IPS-18a (cell line): ENCODE measurements at regions not wholly inside any gene's neighbourhood (a gene's known extent, or its start where the extent isn't known, plus 50 kb on each side); places are given as distances from the start of the nearest gene placed in this dataset.

Source experiments
- H3K27ac ChIP-seq: one replicate; pipeline ENCODE4 v1.5.1; 2013; ENCODE audit warnings: low read length
- H3K27me3 ChIP-seq: one replicate; pipeline ENCODE4 v1.6.1; 2013; ENCODE audit warnings: mild to moderate bottlenecking, low read length; ENCODE audit not compliant: control insufficient read depth, insufficient read depth
- H3K36me3 ChIP-seq: one replicate; pipeline ENCODE4 v1.6.1; 2013; ENCODE audit warnings: low read depth, low read length; ENCODE audit not compliant: control insufficient read depth
- H3K4me1 ChIP-seq: one replicate; pipeline ENCODE4 v1.6.1; 2013; ENCODE audit warnings: low read depth, low read length; ENCODE audit not compliant: control insufficient read depth
- H3K4me3 ChIP-seq: one replicate; pipeline ENCODE4 v1.5.1; 2013; ENCODE audit warnings: low read length
- H3K9ac ChIP-seq: one replicate; pipeline ENCODE4 v1.6.1; 2013; ENCODE audit warnings: mild to moderate bottlenecking, low read length, moderate library complexity
- H3K9me3 ChIP-seq: one replicate; pipeline ENCODE4 v1.6.1; 2013; ENCODE audit warnings: low read depth, low read length; ENCODE audit not compliant: control insufficient read depth

- no peak overlapping the region for H3K9ac ChIP-seq
Measured at GRCh38 chr4:126611900-126612299, 1020.9 kb upstream of the INTU start.

GRCh38 chr4:126614356-126614855, 1018.4 kb upstream of the INTU start:
- Histone ChIP-seq H3K27me3 (no peaks in the 10 kb centered on the region), H3K27ac (no peak overlapping the region), H3K4me1 (no peaks in the 10 kb centered on the region), H3K36me3 (no peaks in the 10 kb centered on the region), H3K4me3 (no peak overlapping the region), H3K9ac (no peak overlapping the region), H3K9me3 (no peaks in the 10 kb centered on the region)

More at GRCh38 chr4:126611900-126612299, 1020.9 kb upstream of the INTU start:
- Histone ChIP-seq H3K4me3 (no peak overlapping the region), H3K27ac (no peak overlapping the region), H3K27me3 (no peaks in the 10 kb centered on the region), H3K9me3 (no peaks in the 10 kb centered on the region), H3K36me3 (no peaks in the 10 kb centered on the region), H3K4me1 (no peaks in the 10 kb centered on the region)

- H3K9me3 ChIP-seq = no peaks in the 10 kb centered on the region
- H3K27ac ChIP-seq = no peak overlapping the region
- H3K4me3 ChIP-seq = no peak overlapping the region
- H3K9ac ChIP-seq = no peak overlapping the region
- H3K4me1 ChIP-seq = no peaks in the 10 kb centered on the region
- no peaks in the 10 kb centered on the region for H3K27me3 ChIP-seq
- no peaks in the 10 kb centered on the region for H3K36me3 ChIP-seq
Measured at GRCh38 chr4:126616795-126617194, 1016.0 kb upstream of the INTU start.

- no peaks in the 10 kb centered on the region for H3K27me3 ChIP-seq
- no peaks in the 10 kb centered on the region for H3K4me1 ChIP-seq
- no peak overlapping the region for H3K9ac ChIP-seq
- no peak overlapping the region for H3K27ac ChIP-seq
- no peaks in the 10 kb centered on the region for H3K36me3 ChIP-seq
- H3K4me3 ChIP-seq = no peak overlapping the region
- no peaks in the 10 kb centered on the region for H3K9me3 ChIP-seq
Measured at GRCh38 chr4:126627255-126627654, 1005.5 kb upstream of the INTU start.

GRCh38 chr4:126628933-126629332, 1003.8 kb upstream of the INTU start:
- Histone ChIP-seq H3K27me3 (no peaks in the 10 kb centered on the region), H3K4me3 (no peak overlapping the region), H3K4me1 (no peaks in the 10 kb centered on the region), H3K36me3 (no peaks in the 10 kb centered on the region), H3K9ac (no peak overlapping the region), H3K27ac (no peak overlapping the region), H3K9me3 (no peaks in the 10 kb centered on the region)

- H3K4me3 ChIP-seq = no peak overlapping the region
Measured at GRCh38 chr4:126630230-126630629, 1002.5 kb upstream of the INTU start.

GRCh38 chr4:126633306-126633705, 999.5 kb upstream of the INTU start:
- Histone ChIP-seq H3K27me3 (no peaks in the 10 kb centered on the region), H3K9me3 (no peaks in the 10 kb centered on the region), H3K9ac (no peak overlapping the region), H3K36me3 (no peaks in the 10 kb centered on the region), H3K4me3 (no peak overlapping the region), H3K27ac (no peak overlapping the region), H3K4me1 (no peaks in the 10 kb centered on the region)

More at GRCh38 chr4:126630230-126630629, 1002.5 kb upstream of the INTU start:
- no peaks in the 10 kb centered on the region for H3K36me3 ChIP-seq
- H3K27ac ChIP-seq = no peak overlapping the region
- no peaks in the 10 kb centered on the region for H3K27me3 ChIP-seq
- no peaks in the 10 kb centered on the region for H3K4me1 ChIP-seq
- H3K9me3 ChIP-seq = no peaks in the 10 kb centered on the region
- H3K9ac ChIP-seq = no peak overlapping the region

GRCh38 chr4:126637706-126638105, 995.1 kb upstream of the INTU start:
- no peaks in the 10 kb centered on the region for H3K9me3 ChIP-seq
- H3K4me3 ChIP-seq = no peak overlapping the region
- no peaks in the 10 kb centered on the region for H3K4me1 ChIP-seq
- H3K36me3 ChIP-seq = no peaks in the 10 kb centered on the region
- H3K27ac ChIP-seq = no peak overlapping the region
- no peak overlapping the region for H3K9ac ChIP-seq
- H3K27me3 ChIP-seq = no peaks in the 10 kb centered on the region

- Histone ChIP-seq H3K9ac (no peak overlapping the region), H3K4me1 (no peaks in the 10 kb centered on the region), H3K36me3 (no peaks in the 10 kb centered on the region), H3K27ac (no peak overlapping the region), H3K27me3 (no peaks in the 10 kb centered on the region), H3K4me3 (no peak overlapping the region), H3K9me3 (no peaks in the 10 kb centered on the region)
Measured at GRCh38 chr4:126647320-126647719, 985.4 kb upstream of the INTU start.

- Histone ChIP-seq H3K36me3 (no peaks in the 10 kb centered on the region), H3K9ac (no peak overlapping the region), H3K9me3 (no peaks in the 10 kb centered on the region), H3K4me3 (no peak overlapping the region), H3K27ac (no peak overlapping the region), H3K4me1 (no peaks in the 10 kb centered on the region), H3K27me3 (no peaks in the 10 kb centered on the region)
Measured at GRCh38 chr4:126647756-126648397, 984.9 kb upstream of the INTU start.

GRCh38 chr4:126658411-126658810, 974.3 kb upstream of the INTU start:
- Histone ChIP-seq H3K36me3 (no peaks in the 10 kb centered on the region), H3K9ac (no peak overlapping the region), H3K9me3 (no peaks in the 10 kb centered on the region), H3K27ac (no peak overlapping the region), H3K4me3 (no peak overlapping the region), H3K27me3 (no peaks in the 10 kb centered on the region), H3K4me1 (no peaks in the 10 kb centered on the region)

- Histone ChIP-seq H3K27me3 (no peaks in the 10 kb centered on the region), H3K4me3 (no peak overlapping the region), H3K4me1 (no peaks in the 10 kb centered on the region), H3K9me3 (no peaks in the 10 kb centered on the region), H3K27ac (no peak overlapping the region), H3K36me3 (no peaks in the 10 kb centered on the region), H3K9ac (no peak overlapping the region)
Measured at GRCh38 chr4:126661194-126661593, 971.6 kb upstream of the INTU start.
